Stomach (tissue), 4 donors: ENCODE measurements at regions not wholly inside any gene's neighbourhood (a gene's known extent, or its start where the extent isn't known, plus 50 kb on each side); places are given as distances from the start of the nearest gene placed in this dataset.

Experiments used
- CTCF ChIP-seq, 7 experiments: fragments of 450-650 bp in 4 of 7; fragments of 200-600 bp in 3 of 7; sonication (generic) in 3 of 7; IDR thresholded peaks; one replicate each; pipeline ENCODE4 v1.5.1; 2016 to 2019; ENCODE audit warnings: antibody characterized with exemption in 7 of 7, control low read depth in 2 of 7, mild to moderate bottlenecking in 1 of 7
- EP300 ChIP-seq: sonication (generic); formaldehyde crosslinking; IDR thresholded peaks from one replicate; pipeline ENCODE4 v1.6.1; 2017; ENCODE audit warnings: antibody characterized with exemption
- POLR2A ChIP-seq, 4 donors: fragments of 450-650 bp; IDR thresholded peaks; one replicate each; pipeline ENCODE4 v1.6.1; 2016; ENCODE audit warnings: antibody characterized with exemption in 4 of 4, control low read depth in 2 of 4, mild to moderate bottlenecking in 1 of 4, moderate library complexity in 1 of 4
- POLR2AphosphoS5 ChIP-seq, 3 donors: sonication (generic); formaldehyde crosslinking; IDR thresholded peaks; one replicate each; pipeline ENCODE4 v1.6.1; 2016; ENCODE audit warnings: antibody characterized with exemption in 3 of 3

GRCh38 chr2:32874931-32875330 lies 71.8 kb upstream of the LTBP1 start:
- no peak for TF ChIP-seq POLR2A (IDR thresholded peaks at IDR 0.05)
- no peak for TF ChIP-seq CTCF (IDR thresholded peaks at IDR 0.05)
- TF ChIP-seq EP300, result no peak
- no peak for TF ChIP-seq POLR2AphosphoS5 (IDR thresholded peaks at IDR 0.05)
